ENCODE measurements at regions not wholly inside any gene's neighbourhood (a gene's known extent, or its start where the extent isn't known, plus 50 kb on each side); places are given as distances from the start of the nearest gene placed in this dataset.

DNA sequence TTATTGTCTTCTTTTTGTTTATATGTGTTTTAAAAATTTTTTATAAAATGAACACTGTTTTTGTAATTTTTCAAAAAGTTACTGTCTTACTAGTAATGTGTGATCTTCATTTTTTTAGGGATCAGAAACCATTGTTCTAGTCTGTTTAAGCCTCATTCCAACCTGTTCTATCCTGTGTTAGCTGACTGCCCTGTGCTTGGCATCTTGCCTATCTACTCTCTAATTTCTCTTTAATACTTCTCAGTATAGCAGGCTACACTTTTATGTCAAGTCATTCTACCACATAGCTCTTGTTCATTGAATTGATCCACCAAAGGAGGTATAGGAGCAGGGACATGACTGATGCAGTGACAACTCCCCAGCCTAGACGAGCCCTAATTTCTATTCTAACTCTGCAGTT is 70.2 kb upstream of the PLS3 start:
- Histone ChIP-seq H3K4me3 (ENCODE audit: low read length in 2 of 2) (no peak overlapping the region), H3K9me3 (ENCODE audit: control insufficient read depth, low read length) (no peaks in the 10 kb centered on the region), H3K36me3 (ENCODE audit: control insufficient read depth in 1 of 2, insufficient read depth in 2 of 2, low read length in 1 of 2) (no peaks in the 10 kb centered on the region), H3K4me1 (ENCODE audit: control insufficient read depth in 1 of 2, insufficient read depth in 2 of 2, low read length in 2 of 2) (no peaks in the 10 kb centered on the region), H3K27me3 (ENCODE audit: control insufficient read depth in 1 of 2, insufficient read depth in 2 of 2, low read length in 1 of 2) (no peaks in the 10 kb centered on the region), H3K27ac (ENCODE audit: low read depth in 1 of 2, low read length in 2 of 2) (no peak overlapping the region)
- DNase-seq: no peak
- ATAC-seq (ENCODE audit: low FRiP score): no peak
- intact Hi-C loops (cut with DNase I): no loop called here
- WGBS, 2 donors: 57 to 86% methylated on average over 1 of the region's 1 CpG

DNA sequence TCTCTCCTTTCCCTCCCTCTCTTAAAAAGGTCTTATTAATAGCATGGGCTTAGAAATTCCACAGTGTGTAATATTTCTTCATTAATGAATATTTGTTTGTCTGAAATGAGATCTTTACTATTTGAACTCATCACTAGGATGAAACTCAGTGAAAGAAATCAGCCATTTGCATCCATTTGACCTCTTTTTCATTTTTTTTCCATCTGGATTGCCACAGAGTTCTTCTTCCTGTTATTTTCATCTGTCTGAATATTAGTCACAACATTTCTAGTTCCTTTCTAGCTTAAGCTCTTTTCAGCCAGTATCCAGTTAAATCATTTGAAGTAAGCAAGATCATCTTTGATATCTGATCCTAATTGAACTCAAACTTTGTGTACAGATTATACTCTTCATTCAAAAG is 69.2 kb upstream of the PLS3 start:
- no peaks in the 10 kb centered on the region for H3K4me1 ChIP-seq (ENCODE audit: control insufficient read depth in 1 of 2, insufficient read depth in 2 of 2, low read length in 2 of 2)
- ATAC-seq (ENCODE audit: low FRiP score) (peak; percentile 56), DNase-seq (no peak)
- H3K36me3 ChIP-seq (ENCODE audit: control insufficient read depth in 1 of 2, insufficient read depth in 2 of 2, low read length in 1 of 2): no peaks in the 10 kb centered on the region
- no peaks in the 10 kb centered on the region for H3K9me3 ChIP-seq (ENCODE audit: control insufficient read depth, low read length)
- H3K27ac ChIP-seq (ENCODE audit: low read depth in 1 of 2, low read length in 2 of 2): no peak overlapping the region
- intact Hi-C loops (cut with DNase I): no loop called here
- H3K27me3 ChIP-seq (ENCODE audit: control insufficient read depth in 1 of 2, insufficient read depth in 2 of 2, low read length in 1 of 2): no peaks in the 10 kb centered on the region
- H3K4me3 ChIP-seq (ENCODE audit: low read length in 2 of 2): no peak overlapping the region

DNA sequence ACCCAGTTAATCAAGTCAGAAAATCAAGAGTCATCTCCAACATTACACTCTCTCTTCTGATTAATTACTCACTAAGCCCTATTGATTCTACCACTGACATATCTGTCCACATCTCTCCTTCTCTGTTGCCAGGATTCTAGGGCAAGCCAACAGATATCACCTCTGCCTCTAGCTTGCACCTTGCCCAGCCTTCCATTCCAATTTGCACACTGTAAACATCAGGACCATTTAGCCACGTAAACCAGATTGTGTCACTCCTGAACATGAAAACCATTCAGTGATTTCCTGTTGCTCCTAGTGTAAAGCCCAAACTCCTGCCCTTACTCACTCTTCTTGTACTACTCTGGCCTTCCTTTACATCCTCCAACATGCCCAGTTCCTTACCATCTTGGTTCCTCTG is 68.0 kb upstream of the PLS3 start:
- no peak overlapping the region for H3K4me3 ChIP-seq (ENCODE audit: low read length in 2 of 2)
- no peaks in the 10 kb centered on the region for H3K9me3 ChIP-seq (ENCODE audit: control insufficient read depth, low read length)
- ATAC-seq (ENCODE audit: low FRiP score): no peak
- DNase-seq: no peak
- H3K27ac ChIP-seq (ENCODE audit: low read depth in 1 of 2, low read length in 2 of 2): no peak overlapping the region
- no peaks in the 10 kb centered on the region for H3K4me1 ChIP-seq (ENCODE audit: control insufficient read depth in 1 of 2, insufficient read depth in 2 of 2, low read length in 2 of 2)
- 78 to 84% methylated on average over 1 of the region's 1 CpG for WGBS, 2 donors
- no peaks in the 10 kb centered on the region for H3K27me3 ChIP-seq (ENCODE audit: control insufficient read depth in 1 of 2, insufficient read depth in 2 of 2, low read length in 1 of 2)
- no peaks in the 10 kb centered on the region for H3K36me3 ChIP-seq (ENCODE audit: control insufficient read depth in 1 of 2, insufficient read depth in 2 of 2, low read length in 1 of 2)
- intact Hi-C loops (cut with DNase I): no loop called here

DNA sequence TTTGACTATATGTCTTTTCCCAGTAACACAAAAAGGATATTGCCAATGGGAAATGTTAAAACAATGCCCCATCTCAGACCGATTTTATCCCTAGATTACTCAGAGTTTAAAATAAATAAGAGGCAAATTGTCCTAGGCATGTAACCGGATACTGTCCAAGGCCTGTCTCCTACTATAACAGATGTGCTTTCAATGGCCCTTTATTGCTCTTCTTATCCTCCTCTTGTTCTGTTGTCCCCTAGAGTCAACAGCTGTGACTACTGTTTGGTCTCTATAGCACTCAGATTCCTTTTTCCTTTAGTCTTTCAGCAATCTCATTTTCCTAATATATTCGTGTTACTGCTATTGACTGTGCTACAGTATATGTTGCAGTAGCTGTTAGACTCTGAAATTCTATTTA is 66.8 kb upstream of the PLS3 start:
- intact Hi-C loops (cut with DNase I): no loop called here
- Histone ChIP-seq H3K27ac (ENCODE audit: low read depth in 1 of 2, low read length in 2 of 2) (no peak overlapping the region), H3K27me3 (ENCODE audit: control insufficient read depth in 1 of 2, insufficient read depth in 2 of 2, low read length in 1 of 2) (no peaks in the 10 kb centered on the region), H3K9me3 (ENCODE audit: control insufficient read depth, low read length) (no peaks in the 10 kb centered on the region), H3K4me3 (ENCODE audit: low read length in 2 of 2) (no peak overlapping the region), H3K4me1 (ENCODE audit: control insufficient read depth in 1 of 2, insufficient read depth in 2 of 2, low read length in 2 of 2) (peaks cover 0 to under 1% of the 10 kb centered on the region in 2 donors), H3K36me3 (ENCODE audit: control insufficient read depth in 1 of 2, insufficient read depth in 2 of 2, low read length in 1 of 2) (no peaks in the 10 kb centered on the region)
- DNase-seq (no peak), ATAC-seq (ENCODE audit: low FRiP score) (no peak)
- WGBS, 2 donors: 20 to 37% methylated on average over 3 of the region's 3 CpGs

DNA sequence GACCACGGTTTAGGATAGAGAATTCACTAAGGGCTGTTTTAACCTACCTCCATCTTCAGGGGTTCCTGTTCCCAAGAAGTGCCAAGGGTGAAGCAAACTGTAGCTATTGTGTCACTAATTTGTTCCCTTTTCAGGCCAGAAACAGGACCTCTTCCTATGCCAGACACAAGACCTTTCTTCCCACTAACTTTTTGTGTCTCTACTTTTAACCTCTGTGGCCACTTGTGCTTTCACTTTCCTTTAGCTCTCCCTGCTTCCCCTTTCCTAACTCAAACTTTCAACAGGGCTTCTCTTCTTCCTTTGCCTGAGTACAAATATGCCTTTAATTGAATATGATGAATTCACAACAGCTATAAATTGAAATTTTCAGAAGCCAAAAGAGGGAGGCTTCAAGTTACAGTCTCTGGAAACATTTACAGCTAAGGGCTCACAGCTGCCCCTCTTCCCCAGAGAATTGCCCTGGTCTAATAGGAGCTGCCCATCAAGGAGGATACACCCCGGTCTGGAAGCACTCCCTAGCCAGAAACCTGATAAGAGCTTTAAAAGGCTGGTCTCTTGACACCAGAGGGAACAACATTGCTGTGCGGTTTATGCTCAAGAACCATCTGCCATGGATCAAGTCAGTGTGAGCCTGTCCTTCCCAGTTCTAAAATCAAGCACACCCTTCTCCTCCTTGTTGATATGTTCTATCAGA is 61.7 kb upstream of the PLS3 start:
- WGBS, 2 donors: 35 to 37% methylated on average over 3 of the region's 3 CpGs
- H3K27ac ChIP-seq (ENCODE audit: low read depth in 1 of 2, low read length in 2 of 2): peak overlapping the region in 1 of 2 donors; percentile 59
- no peak for DNase-seq
- no peaks in the 10 kb centered on the region for H3K36me3 ChIP-seq (ENCODE audit: control insufficient read depth in 1 of 2, insufficient read depth in 2 of 2, low read length in 1 of 2)
- ATAC-seq (ENCODE audit: low FRiP score): no peak
- intact Hi-C loops (cut with DNase I): no loop called here
- peaks cover 0 to 3% of the 10 kb centered on the region in 2 donors for H3K4me1 ChIP-seq (ENCODE audit: control insufficient read depth in 1 of 2, insufficient read depth in 2 of 2, low read length in 2 of 2)
- peak overlapping the region in 1 of 2 donors; percentile 54 for H3K4me3 ChIP-seq (ENCODE audit: low read length in 2 of 2)
- no peaks in the 10 kb centered on the region for H3K27me3 ChIP-seq (ENCODE audit: control insufficient read depth in 1 of 2, insufficient read depth in 2 of 2, low read length in 1 of 2)
- H3K9me3 ChIP-seq (ENCODE audit: control insufficient read depth, low read length): no peaks in the 10 kb centered on the region

DNA sequence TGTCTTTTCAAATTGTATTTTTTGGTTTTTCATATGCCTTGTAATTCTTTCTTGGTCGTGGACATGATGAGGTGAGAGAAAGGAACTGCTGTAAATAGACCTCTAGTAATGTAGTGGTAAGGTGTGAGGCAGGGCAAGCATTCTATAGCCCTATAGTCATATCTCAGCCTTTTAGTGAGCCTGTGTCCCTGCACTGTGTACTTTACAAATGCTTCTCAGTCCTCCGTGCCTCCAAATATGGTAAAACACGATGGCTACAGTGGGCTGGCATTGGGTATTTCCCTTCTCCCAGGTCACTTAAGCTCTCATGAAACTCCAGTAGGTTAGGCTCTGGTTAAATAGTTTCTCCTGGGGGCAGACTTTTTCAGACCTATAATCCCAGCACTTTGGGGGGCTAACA is 57.9 kb upstream of the PLS3 start:
- peak; percentile 57 for ATAC-seq (ENCODE audit: low FRiP score)
- Histone ChIP-seq H3K4me3 (ENCODE audit: low read length in 2 of 2) (no peak overlapping the region), H3K4me1 (ENCODE audit: control insufficient read depth in 1 of 2, insufficient read depth in 2 of 2, low read length in 2 of 2) (peaks cover 0 to 3% of the 10 kb centered on the region in 2 donors), H3K36me3 (ENCODE audit: control insufficient read depth in 1 of 2, insufficient read depth in 2 of 2, low read length in 1 of 2) (no peaks in the 10 kb centered on the region), H3K27me3 (ENCODE audit: control insufficient read depth in 1 of 2, insufficient read depth in 2 of 2, low read length in 1 of 2) (no peaks in the 10 kb centered on the region), H3K9me3 (ENCODE audit: control insufficient read depth, low read length) (no peaks in the 10 kb centered on the region), H3K27ac (ENCODE audit: low read depth in 1 of 2, low read length in 2 of 2) (peak overlapping the region in 1 of 2 donors; percentile 36)
- no peak for DNase-seq
- intact Hi-C loops (cut with DNase I): no loop called here
- 6 to 12% methylated on average over 3 of the region's 3 CpGs for WGBS, 2 donors

DNA sequence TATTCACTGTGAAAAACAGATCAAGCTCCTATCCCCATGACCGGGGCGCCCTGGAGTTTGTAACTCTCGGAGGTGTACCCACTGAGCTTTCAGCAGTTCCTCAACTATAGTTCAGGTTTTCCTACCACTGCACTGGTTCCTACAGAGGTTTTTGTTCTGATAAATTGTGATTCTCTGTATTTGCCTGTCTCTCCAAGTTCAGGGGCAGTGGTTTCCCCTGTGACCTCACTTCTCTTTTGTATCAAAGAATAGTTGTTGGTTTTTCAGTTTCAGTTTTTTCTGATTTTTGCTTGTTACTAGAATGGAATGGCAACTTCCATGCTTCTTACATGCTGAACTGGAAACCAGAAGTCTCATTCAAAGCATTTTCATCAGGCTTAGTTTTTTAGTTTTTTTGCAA is 56.8 kb upstream of the PLS3 start:
- WGBS, 2 donors: 69 to 71% methylated on average over 3 of the region's 3 CpGs
- Histone ChIP-seq H3K9me3 (ENCODE audit: control insufficient read depth, low read length) (no peaks in the 10 kb centered on the region), H3K4me1 (ENCODE audit: control insufficient read depth in 1 of 2, insufficient read depth in 2 of 2, low read length in 2 of 2) (peaks cover 0 to 2% of the 10 kb centered on the region in 2 donors), H3K36me3 (ENCODE audit: control insufficient read depth in 1 of 2, insufficient read depth in 2 of 2, low read length in 1 of 2) (no peaks in the 10 kb centered on the region), H3K4me3 (ENCODE audit: low read length in 2 of 2) (no peak overlapping the region), H3K27me3 (ENCODE audit: control insufficient read depth in 1 of 2, insufficient read depth in 2 of 2, low read length in 1 of 2) (no peaks in the 10 kb centered on the region), H3K27ac (ENCODE audit: low read depth in 1 of 2, low read length in 2 of 2) (peak overlapping the region in 1 of 2 donors; percentile 1)
- DNase-seq: no peak
- ATAC-seq (ENCODE audit: low FRiP score): no peak
- intact Hi-C loops (cut with DNase I): no loop called here
